AG04449 (cell line): ENCODE measurements at regions not wholly inside any gene's neighbourhood (a gene's known extent, or its start where the extent isn't known, plus 50 kb on each side); places are given as distances from the start of the nearest gene placed in this dataset.
"Not testable (repeated sequence)": the region's sequence is repeated elsewhere in the genome, so short reads cannot be mapped to it uniquely, and the experiment has no call there.

Experiments used
- CTCF ChIA-PET: fragments of 350-600 bp; formaldehyde crosslinking; extraction: SDS; loops from one replicate; lab custom pipeline; 2021; ENCODE audit warnings: antibody characterized with exemption; lab: Yijun Ruan, JAX
- POLR2A ChIA-PET: fragments of 400-600, 350-600 bp; formaldehyde crosslinking; extraction: SDS; loops from one replicate; lab custom pipeline; 2020; ENCODE audit warnings: antibody characterized with exemption, inconsistent platforms; lab: Yijun Ruan, JAX
- DNase-seq: peaks from one replicate; pipeline ENCODE4 v3.0.0-alpha.2; 2010; ENCODE audit warnings: low read depth, low spot score
- H3K4me3 ChIP-seq: 2 replicates; pipeline ENCODE4 v1.5.1; 2011; ENCODE audit warnings: low read depth, mild to moderate bottlenecking, control low read depth, low read length
- CTCF ChIP-seq: IDR thresholded peaks from one replicate; pipeline ENCODE4 v1.5.1; 2011; ENCODE audit warnings: mild to moderate bottlenecking, moderate library complexity, low read length, control low read depth, inconsistent platforms; ENCODE audit not compliant: insufficient read depth; ENCODE audit errors: missing control alignments

GRCh38 chr4:57182132-57182874 is 72.1 kb upstream of the IGFBP7 start:
- no peak overlapping the region for H3K4me3 ChIP-seq
- CTCF ChIA-PET, result interaction anchor here (3.7 kb wide), 1 partner anchor 18 kb away, joined by 18 read pairs; no protein-coding TSS in a partner anchor
- POLR2A ChIA-PET, result no interaction called here
- DNase-seq, result no peak
- TF ChIP-seq CTCF, result no peak

GRCh38 chr4:57173136-57173535 is 63.0 kb upstream of the IGFBP7 start:
- H3K4me3 ChIP-seq, CTCF ChIA-PET, DNase-seq, POLR2A ChIA-PET: not testable (repeated sequence)

GRCh38 chr4:57172065-57172464 is 61.9 kb upstream of the IGFBP7 start:
- CTCF ChIA-PET, result interaction anchor here (1.6 kb wide), 1 partner anchor 8 kb away, joined by 11 read pairs; no protein-coding TSS in a partner anchor
- H3K4me3 ChIP-seq, result no peak overlapping the region
- no peak for TF ChIP-seq CTCF
- POLR2A ChIA-PET, result no interaction called here
- DNase-seq, result no peak

- CTCF ChIA-PET, result interaction anchor here (1.7 to 6.7 kb wide), 3 partner anchors 9 to 257 kb away, joined by 3 to 66 read pairs (median 27); no protein-coding TSS in a partner anchor
Observed at GRCh38 chr4:57168982-57169381, 58.8 kb upstream of the IGFBP7 start.

GRCh38 chr4:57163530-57164459 is 53.6 kb upstream of the IGFBP7 start:
- DNase-seq, result no peak
- CTCF ChIA-PET, result interaction anchor here (0.6 to 6.7 kb wide), 114 partner anchors 8 to 1623 kb away, joined by 3 to 131 read pairs (median 5); partner anchors contain the start of genes IGFBP7 and POLR2B
- peak; percentile 99 for TF ChIP-seq CTCF
- peak overlapping the region; percentile 77 for H3K4me3 ChIP-seq
- POLR2A ChIA-PET, result interaction anchor here (0.6 to 1.4 kb wide), 5 partner anchors 32 to 82 kb away, joined by 3 to 6 read pairs (median 4); partner anchors contain the start of gene IGFBP7

More at GRCh38 chr4:57168982-57169381, 58.8 kb upstream of the IGFBP7 start:
- TF ChIP-seq CTCF, result no peak
- DNase-seq, result no peak
- POLR2A ChIA-PET, result no interaction called here
- H3K4me3 ChIP-seq, result no peak overlapping the region

- ChIA-PET CTCF (interaction anchor here (0.8 to 6.7 kb wide), 66 partner anchors 9 to 1207 kb away, joined by 3 to 131 read pairs (median 7); partner anchors contain the start of gene POLR2B), POLR2A (interaction anchor here (1.4 kb wide), 1 partner anchor 81 kb away, joined by 4 read pairs; no protein-coding TSS in a partner anchor)
- H3K4me3 ChIP-seq, result no peak overlapping the region
- DNase-seq, result no peak
- no peak for TF ChIP-seq CTCF
Observed at GRCh38 chr4:57162499-57163019, 52.4 kb upstream of the IGFBP7 start.
